Panc1 (cell line): ENCODE measurements at regions not wholly inside any gene's neighbourhood (a gene's known extent, or its start where the extent isn't known, plus 50 kb on each side); places are given as distances from the start of the nearest gene placed in this dataset.
"Not testable (repeated sequence)": the region's sequence is repeated elsewhere in the genome, so short reads cannot be mapped to it uniquely, and the experiment has no call there.

Experiments
- ATAC-seq: fragments of 200-7000 bp; cut with Tn5 transposase; 2 replicates; pipeline ENCODE4 v1.9.1; 2020; ENCODE audit warnings: mild to moderate bottlenecking, moderate library complexity
- BruUV-seq: library from RNA; stranded (reverse); fragments of 400-500 nt; replicated peaks from 2 replicates; lab custom pipeline; 2021; lab: Mats Ljungman, UMichigan
- CTCF ChIA-PET: fragments of 300-600 bp; sonication (Branson Sonifier 250); formaldehyde crosslinking; loops from one replicate; lab custom pipeline; 2022; ENCODE audit warnings: antibody characterized with exemption; lab: Charles Lee
- POLR2A ChIA-PET: fragments of 300-600 bp; sonication (Branson Sonifier 250); formaldehyde crosslinking; loops from one replicate; lab custom pipeline; 2022; ENCODE audit warnings: antibody characterized with exemption; lab: Charles Lee
- DNase-seq: peaks from one replicate; pipeline ENCODE4 v3.0.0-alpha.2; 2010; ENCODE audit warnings: low read depth, low spot score
- H3K27ac ChIP-seq: 2 replicates; pipeline ENCODE4 v1.5.1; 2011; ENCODE audit warnings: mild to moderate bottlenecking, low read length, inconsistent platforms
- H3K27me3 ChIP-seq: fragments of 200-500 bp; sonication (Bioruptor generic); 2 replicates; pipeline ENCODE4 v1.6.0; 2014; ENCODE audit warnings: low read length, inconsistent platforms; ENCODE audit not compliant: control insufficient read depth, insufficient read depth
- H3K36me3 ChIP-seq: fragments of 200-500 bp; sonication (Bioruptor generic); 2 replicates; pipeline ENCODE4 v1.5.1; 2014; ENCODE audit warnings: inconsistent platforms, mild to moderate bottlenecking, low read length, moderate library complexity; ENCODE audit not compliant: control insufficient read depth, insufficient read depth
- H3K4me1 ChIP-seq: 2 replicates; pipeline ENCODE4 v1.5.1; 2011; ENCODE audit warnings: inconsistent platforms, mild to moderate bottlenecking, low read length, moderate library complexity; ENCODE audit not compliant: control insufficient read depth, insufficient read depth
- H3K4me3 ChIP-seq, 2 experiments: 2 replicates each; pipeline ENCODE4 v1.5.1; 2011 to 2012; ENCODE audit warnings: low read depth in 2 of 2, low read length in 2 of 2, mild to moderate bottlenecking in 2 of 2, inconsistent platforms in 1 of 2, moderate library complexity in 1 of 2
- H3K9me3 ChIP-seq: fragments of 200-500 bp; sonication (Bioruptor generic); 2 replicates; pipeline ENCODE4 v1.5.1; 2014; ENCODE audit warnings: low read depth, mild to moderate bottlenecking, inconsistent platforms, low read length, moderate library complexity; ENCODE audit not compliant: control insufficient read depth, insufficient read depth
- POLR2AphosphoS5 ChIP-seq: IDR thresholded peaks from 2 replicates; pipeline ENCODE4 v1.6.1; 2012; ENCODE audit warnings: mild to moderate bottlenecking, low read depth, low read length, moderate library complexity
- SIN3A ChIP-seq: IDR thresholded peaks from 2 replicates; pipeline ENCODE4 v1.6.1; 2012; ENCODE audit warnings: low read depth, mild to moderate bottlenecking, low read length, moderate library complexity, borderline replicate concordance; ENCODE audit not compliant: insufficient read depth
- TCF7L2 ChIP-seq: IDR thresholded peaks from 2 replicates; pipeline ENCODE4 v1.6.1; 2011; ENCODE audit warnings: mild to moderate bottlenecking, low read depth, low read length, inconsistent platforms
- in situ Hi-C: cut with HindIII; loops from 2 replicates; pipeline ENCODE4 v1.10.0; 2016; ENCODE audit warnings: low sequenced_read_pairs, low pct_unique_long_range_greater_than_20kb
- intact Hi-C: fragments of 100-400 bp; cut with micrococcal nuclease; formaldehyde crosslinking; loops from one replicate; pipeline ENCODE4 v1.10.0; 2022; ENCODE audit not compliant: unreplicated experiment
- TF ChIP-seq, protein P1 (sequence below), 2 experiments: IDR thresholded peaks; 2 replicates each; pipeline ENCODE4 v1.6.1; 2011 to 2012; ENCODE audit warnings: low read depth in 2 of 2, control low read depth in 1 of 2, low read length in 1 of 2, mild to moderate bottlenecking in 1 of 2, moderate library complexity in 1 of 2; ENCODE audit not compliant: insufficient read depth in 1 of 2
- TF ChIP-seq, protein P2 (sequence below): fragments of 450-650 bp; IDR thresholded peaks from 2 replicates; pipeline ENCODE4 v1.5.1; 2017; ENCODE audit warnings: mild to moderate bottlenecking

DNA sequence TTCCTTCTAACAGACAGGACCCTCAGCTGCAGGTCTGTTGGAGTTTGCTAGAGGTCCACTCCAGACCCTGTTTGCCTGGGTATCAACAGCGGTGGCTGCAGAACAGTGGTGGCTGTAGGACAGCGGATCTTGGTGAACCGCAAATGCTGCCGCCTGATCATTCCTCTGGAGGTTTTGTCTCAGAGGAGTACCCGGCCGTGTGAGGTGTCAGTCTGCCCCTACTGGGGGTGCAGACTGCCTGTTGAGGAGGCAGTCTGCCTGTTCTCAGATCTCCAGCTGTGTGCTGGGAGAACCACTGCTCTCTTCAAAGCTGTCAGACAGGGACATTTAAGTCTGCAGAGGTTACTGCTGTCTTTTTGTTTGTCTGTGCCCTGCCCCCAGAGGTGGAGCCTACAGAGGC lies 66.8 kb upstream of the IVNS1ABP start:
- DNase-seq, intact Hi-C loops, CTCF ChIA-PET, ATAC-seq, H3K9me3 ChIP-seq, H3K27me3 ChIP-seq, POLR2A ChIA-PET, in situ Hi-C loops, H3K36me3 ChIP-seq, BruUV-seq, H3K4me1 ChIP-seq, H3K27ac ChIP-seq, H3K4me3 ChIP-seq: not testable (repeated sequence)

DNA sequence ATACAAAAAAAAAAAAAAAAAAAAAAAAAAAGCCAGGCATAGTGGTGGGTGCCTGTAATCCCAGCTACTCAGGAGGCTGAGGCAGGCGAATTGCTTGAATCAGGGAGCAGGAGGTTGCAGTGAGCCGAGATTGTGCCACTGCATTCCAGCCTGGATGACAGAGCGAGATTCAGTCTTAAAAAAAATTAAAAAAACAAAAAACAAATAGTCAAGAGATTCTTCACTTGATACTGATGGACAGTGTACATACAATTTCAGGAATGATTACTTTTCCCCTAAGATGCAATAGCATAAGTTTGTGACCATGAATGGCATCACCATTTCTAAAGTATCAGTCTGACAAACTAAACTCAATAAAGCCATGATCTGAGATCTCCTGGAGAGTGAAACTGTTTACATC lies 60.8 kb upstream of the IVNS1ABP start:
- BruUV-seq: no TSS peak
- in situ Hi-C loops: no loop called here
- POLR2A ChIA-PET: no interaction called here

More for the DNA sequence above, 60.8 kb upstream of the IVNS1ABP start:
- H3K27ac ChIP-seq: no peak overlapping the region
- H3K4me1 ChIP-seq: no peaks in the 10 kb centered on the region
- no peaks in the 10 kb centered on the region for H3K27me3 ChIP-seq
- intact Hi-C loops: no loop called here
- ATAC-seq (no peak), DNase-seq (no peak)
- no peaks in the 10 kb centered on the region for H3K36me3 ChIP-seq
- TF ChIP-seq, protein P1, sequence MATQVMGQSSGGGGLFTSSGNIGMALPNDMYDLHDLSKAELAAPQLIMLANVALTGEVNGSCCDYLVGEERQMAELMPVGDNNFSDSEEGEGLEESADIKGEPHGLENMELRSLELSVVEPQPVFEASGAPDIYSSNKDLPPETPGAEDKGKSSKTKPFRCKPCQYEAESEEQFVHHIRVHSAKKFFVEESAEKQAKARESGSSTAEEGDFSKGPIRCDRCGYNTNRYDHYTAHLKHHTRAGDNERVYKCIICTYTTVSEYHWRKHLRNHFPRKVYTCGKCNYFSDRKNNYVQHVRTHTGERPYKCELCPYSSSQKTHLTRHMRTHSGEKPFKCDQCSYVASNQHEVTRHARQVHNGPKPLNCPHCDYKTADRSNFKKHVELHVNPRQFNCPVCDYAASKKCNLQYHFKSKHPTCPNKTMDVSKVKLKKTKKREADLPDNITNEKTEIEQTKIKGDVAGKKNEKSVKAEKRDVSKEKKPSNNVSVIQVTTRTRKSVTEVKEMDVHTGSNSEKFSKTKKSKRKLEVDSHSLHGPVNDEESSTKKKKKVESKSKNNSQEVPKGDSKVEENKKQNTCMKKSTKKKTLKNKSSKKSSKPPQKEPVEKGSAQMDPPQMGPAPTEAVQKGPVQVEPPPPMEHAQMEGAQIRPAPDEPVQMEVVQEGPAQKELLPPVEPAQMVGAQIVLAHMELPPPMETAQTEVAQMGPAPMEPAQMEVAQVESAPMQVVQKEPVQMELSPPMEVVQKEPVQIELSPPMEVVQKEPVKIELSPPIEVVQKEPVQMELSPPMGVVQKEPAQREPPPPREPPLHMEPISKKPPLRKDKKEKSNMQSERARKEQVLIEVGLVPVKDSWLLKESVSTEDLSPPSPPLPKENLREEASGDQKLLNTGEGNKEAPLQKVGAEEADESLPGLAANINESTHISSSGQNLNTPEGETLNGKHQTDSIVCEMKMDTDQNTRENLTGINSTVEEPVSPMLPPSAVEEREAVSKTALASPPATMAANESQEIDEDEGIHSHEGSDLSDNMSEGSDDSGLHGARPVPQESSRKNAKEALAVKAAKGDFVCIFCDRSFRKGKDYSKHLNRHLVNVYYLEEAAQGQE (IDR thresholded peaks at IDR 0.05; ENCODE audit: insufficient read depth in 1 of 2, low read depth in 2 of 2, low read length in 1 of 2): no peak
- no peak for TF ChIP-seq TCF7L2
- TF ChIP-seq, protein P2, sequence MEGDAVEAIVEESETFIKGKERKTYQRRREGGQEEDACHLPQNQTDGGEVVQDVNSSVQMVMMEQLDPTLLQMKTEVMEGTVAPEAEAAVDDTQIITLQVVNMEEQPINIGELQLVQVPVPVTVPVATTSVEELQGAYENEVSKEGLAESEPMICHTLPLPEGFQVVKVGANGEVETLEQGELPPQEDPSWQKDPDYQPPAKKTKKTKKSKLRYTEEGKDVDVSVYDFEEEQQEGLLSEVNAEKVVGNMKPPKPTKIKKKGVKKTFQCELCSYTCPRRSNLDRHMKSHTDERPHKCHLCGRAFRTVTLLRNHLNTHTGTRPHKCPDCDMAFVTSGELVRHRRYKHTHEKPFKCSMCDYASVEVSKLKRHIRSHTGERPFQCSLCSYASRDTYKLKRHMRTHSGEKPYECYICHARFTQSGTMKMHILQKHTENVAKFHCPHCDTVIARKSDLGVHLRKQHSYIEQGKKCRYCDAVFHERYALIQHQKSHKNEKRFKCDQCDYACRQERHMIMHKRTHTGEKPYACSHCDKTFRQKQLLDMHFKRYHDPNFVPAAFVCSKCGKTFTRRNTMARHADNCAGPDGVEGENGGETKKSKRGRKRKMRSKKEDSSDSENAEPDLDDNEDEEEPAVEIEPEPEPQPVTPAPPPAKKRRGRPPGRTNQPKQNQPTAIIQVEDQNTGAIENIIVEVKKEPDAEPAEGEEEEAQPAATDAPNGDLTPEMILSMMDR: no peak
- TF ChIP-seq POLR2AphosphoS5: no peak
- TF ChIP-seq SIN3A: no peak
- no peak overlapping the region for H3K4me3 ChIP-seq
- CTCF ChIA-PET: no interaction called here
- no peaks in the 10 kb centered on the region for H3K9me3 ChIP-seq
